ENCODE measurements at regions not wholly inside any gene's neighbourhood (a gene's known extent, or its start where the extent isn't known, plus 50 kb on each side); places are given as distances from the start of the nearest gene placed in this dataset.

- no peak for FAIRE-seq
- H3K27ac ChIP-seq (ENCODE audit: control insufficient read depth, insufficient read depth, low read length), result no peak overlapping the region
- no peaks in the 10 kb centered on the region for H3K27me3 ChIP-seq (ENCODE audit: control insufficient read depth, extremely low read depth, insufficient read depth, low read length)
- H3K9ac ChIP-seq (ENCODE audit: control insufficient read depth, extremely low read depth, insufficient read depth, low read length), result no peak overlapping the region
- no peaks in the 10 kb centered on the region for H3K9me3 ChIP-seq (ENCODE audit: control insufficient read depth, low read depth, low read length)
- no peaks in the 10 kb centered on the region for H4K20me1 ChIP-seq (ENCODE audit: control insufficient read depth, extremely low read depth, insufficient read depth, low read length)
- dilution Hi-C loops (cut with MboI; ENCODE audit: extremely low pct_ligation_motif_present, low sequenced_read_pairs), result no loop called here
- TF ChIP-seq EZH2 (IDR thresholded peaks at IDR 0.05; ENCODE audit: low read length) (no peak), CTCF (optimal IDR thresholded peaks at IDR 0.05 in 1 of 3, IDR thresholded peaks at IDR 0.05 in 1 of 3, conservative IDR thresholded peaks at IDR 0.05 in 1 of 3; ENCODE audit: extremely low read depth in 1 of 3, insufficient read depth in 2 of 3, low read length in 3 of 3) (no peak)
- H2AFZ ChIP-seq (ENCODE audit: control insufficient read depth, low read length), result no peak overlapping the region
- H3K4me1 ChIP-seq (ENCODE audit: control insufficient read depth, extremely low read depth, insufficient read depth, low read length), result no peaks in the 10 kb centered on the region
- H3K4me3 ChIP-seq (ENCODE audit: control insufficient read depth in 2 of 3, extremely low read depth in 1 of 3, insufficient read depth in 2 of 3, low read depth in 1 of 3, low read length in 3 of 3), result no peak overlapping the region
- no peaks in the 10 kb centered on the region for H3K79me2 ChIP-seq (ENCODE audit: control insufficient read depth, insufficient read depth, low read length)
- H3K4me2 ChIP-seq (ENCODE audit: control insufficient read depth, extremely low read depth, insufficient read depth, low read depth, low read length), result no peak overlapping the region
- H3K36me3 ChIP-seq (ENCODE audit: control insufficient read depth in 2 of 2, extremely low read depth in 1 of 2, insufficient read depth in 2 of 2, low read length in 2 of 2), result no peaks in the 10 kb centered on the region
- DNase-seq (ENCODE audit: low read depth, low spot score), result no peak
- no peaks in the 10 kb centered on the region for H3K9me1 ChIP-seq (ENCODE audit: control insufficient read depth, extremely low read depth, insufficient read depth, low read length)
These were observed 203.8 kb upstream of the SYT4 start for GRCh38 chr18:43481069-43481468.

- Histone ChIP-seq H4K20me1 (ENCODE audit: control insufficient read depth, extremely low read depth, insufficient read depth, low read length) (no peaks in the 10 kb centered on the region), H3K9ac (ENCODE audit: control insufficient read depth, extremely low read depth, insufficient read depth, low read length) (no peak overlapping the region), H3K4me3 (ENCODE audit: control insufficient read depth in 2 of 3, extremely low read depth in 1 of 3, insufficient read depth in 2 of 3, low read depth in 1 of 3, low read length in 3 of 3) (no peak overlapping the region), H3K27ac (ENCODE audit: control insufficient read depth, insufficient read depth, low read length) (no peak overlapping the region), H3K9me1 (ENCODE audit: control insufficient read depth, extremely low read depth, insufficient read depth, low read length) (no peaks in the 10 kb centered on the region), H3K4me1 (ENCODE audit: control insufficient read depth, extremely low read depth, insufficient read depth, low read length) (no peaks in the 10 kb centered on the region), H3K4me2 (ENCODE audit: control insufficient read depth, extremely low read depth, insufficient read depth, low read depth, low read length) (no peak overlapping the region), H2AFZ (ENCODE audit: control insufficient read depth, low read length) (no peak overlapping the region), H3K79me2 (ENCODE audit: control insufficient read depth, insufficient read depth, low read length) (no peaks in the 10 kb centered on the region), H3K27me3 (ENCODE audit: control insufficient read depth, extremely low read depth, insufficient read depth, low read length) (no peaks in the 10 kb centered on the region), H3K36me3 (ENCODE audit: control insufficient read depth in 2 of 2, extremely low read depth in 1 of 2, insufficient read depth in 2 of 2, low read length in 2 of 2) (no peaks in the 10 kb centered on the region), H3K9me3 (ENCODE audit: control insufficient read depth, low read depth, low read length) (peaks cover 4% of the 10 kb centered on the region)
- dilution Hi-C loops (cut with MboI; ENCODE audit: extremely low pct_ligation_motif_present, low sequenced_read_pairs), result no loop called here
- DNase-seq (ENCODE audit: low read depth, low spot score) (no peak), FAIRE-seq (no peak)
- TF ChIP-seq CTCF (optimal IDR thresholded peaks at IDR 0.05 in 1 of 3, IDR thresholded peaks at IDR 0.05 in 1 of 3, conservative IDR thresholded peaks at IDR 0.05 in 1 of 3; ENCODE audit: extremely low read depth in 1 of 3, insufficient read depth in 2 of 3, low read length in 3 of 3) (no peak), EZH2 (IDR thresholded peaks at IDR 0.05; ENCODE audit: low read length) (no peak)
These were observed 204.8 kb upstream of the SYT4 start for GRCh38 chr18:43482136-43482535.

All from keratinocyte (primary cell).